DND-41 (cell line): ENCODE measurements at regions not wholly inside any gene's neighbourhood (a gene's known extent, or its start where the extent isn't known, plus 50 kb on each side); places are given as distances from the start of the nearest gene placed in this dataset.

Experiments used
- CTCF ChIP-seq: IDR thresholded peaks from 2 replicates; pipeline ENCODE4 v1.5.1; 2012; ENCODE audit warnings: borderline replicate concordance, low read length, moderate library complexity, mild to moderate bottlenecking; ENCODE audit not compliant: poor library complexity, severe bottlenecking; ENCODE audit errors: extremely low read depth
- EZH2 ChIP-seq: IDR thresholded peaks from 3 replicates; pipeline ENCODE4 v1.6.1; 2012; ENCODE audit warnings: borderline replicate concordance, low read depth, mild to moderate bottlenecking, moderate library complexity, low read length, inconsistent platforms; ENCODE audit not compliant: severe bottlenecking

- TF ChIP-seq CTCF (no peak), EZH2 (no peak)
These were observed 385.4 kb upstream of the MAD2L1 start for GRCh38 chr4:120452001-120452400.
